GM21529 (cell line): ENCODE measurements at regions not wholly inside any gene's neighbourhood (a gene's known extent, or its start where the extent isn't known, plus 50 kb on each side); places are given as distances from the start of the nearest gene placed in this dataset.
A peak's percentile ranks its signal among the peaks of the same experiment; 100 is the strongest.

ENCODE experiments used
- ATAC-seq: cut with Tn5 transposase; IDR thresholded peaks from one replicate; pipeline ENCODE4 v1.9.1; 2021; ENCODE audit not compliant: unreplicated experiment

DNA sequence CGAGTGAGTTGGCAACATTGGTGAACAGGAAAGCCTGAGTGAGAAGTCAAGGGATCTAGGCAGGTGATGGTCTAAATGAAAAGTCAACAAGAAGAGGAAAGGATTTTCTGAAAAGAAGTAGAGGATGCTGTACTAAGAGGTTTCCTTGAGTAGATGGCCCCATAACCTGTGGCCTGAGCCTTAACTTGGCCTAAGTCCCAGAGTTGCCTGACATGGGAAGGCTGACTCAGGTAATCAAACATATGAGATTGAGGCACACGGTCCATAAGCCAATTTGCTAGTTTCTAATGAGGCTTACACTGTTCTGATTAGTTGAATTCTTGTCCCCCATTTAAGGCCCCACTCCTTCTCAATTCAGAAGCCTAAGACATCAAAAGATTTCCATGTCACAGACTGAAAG is 262.5 kb upstream of the LMCD1 start:
- no peak for ATAC-seq

DNA sequence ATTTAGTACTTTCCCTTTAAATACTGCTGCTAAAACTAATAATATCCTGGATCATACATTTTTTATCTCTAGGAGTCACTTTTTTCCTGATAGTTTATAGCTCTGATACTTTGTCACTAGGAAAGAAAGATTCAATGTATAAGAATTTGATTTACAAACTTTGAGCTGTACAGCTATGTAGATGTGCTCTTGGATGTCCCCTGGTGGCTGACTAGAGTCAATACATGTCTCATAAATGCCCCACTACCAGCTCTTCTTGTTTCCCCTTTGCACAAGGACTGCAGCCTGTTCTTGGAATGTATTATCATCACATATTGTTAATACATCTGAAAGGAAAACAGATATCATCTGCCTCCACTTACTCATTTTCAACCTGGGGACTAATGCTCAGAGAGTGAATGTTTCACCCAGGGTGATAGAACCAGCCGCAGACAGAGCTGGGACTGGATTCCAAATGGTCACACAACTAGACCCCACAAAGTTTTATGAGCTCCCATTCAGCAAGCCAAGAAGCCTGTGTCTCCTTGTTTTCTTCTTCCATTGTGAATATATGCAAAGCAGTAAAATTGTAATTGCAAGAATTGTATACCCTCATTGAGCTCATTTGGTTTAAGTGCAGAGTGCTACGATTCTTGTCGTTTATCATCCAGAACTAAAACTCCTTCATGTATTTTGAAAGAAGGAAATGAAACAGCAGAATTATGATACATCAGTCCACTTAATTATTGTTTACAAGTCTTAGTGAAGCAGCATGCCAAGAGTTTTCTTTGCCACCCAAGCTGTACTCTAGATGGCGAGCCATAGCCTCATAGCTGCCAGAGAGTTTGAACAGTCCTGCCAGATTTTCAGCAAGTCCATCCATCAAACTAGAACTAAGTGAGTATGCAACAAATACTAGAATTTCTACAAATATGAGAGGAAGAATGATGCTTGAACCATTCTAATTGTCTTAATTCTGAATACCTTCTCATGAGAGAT is 261.6 kb upstream of the LMCD1 start:
- ATAC-seq = peak; percentile 99

DNA sequence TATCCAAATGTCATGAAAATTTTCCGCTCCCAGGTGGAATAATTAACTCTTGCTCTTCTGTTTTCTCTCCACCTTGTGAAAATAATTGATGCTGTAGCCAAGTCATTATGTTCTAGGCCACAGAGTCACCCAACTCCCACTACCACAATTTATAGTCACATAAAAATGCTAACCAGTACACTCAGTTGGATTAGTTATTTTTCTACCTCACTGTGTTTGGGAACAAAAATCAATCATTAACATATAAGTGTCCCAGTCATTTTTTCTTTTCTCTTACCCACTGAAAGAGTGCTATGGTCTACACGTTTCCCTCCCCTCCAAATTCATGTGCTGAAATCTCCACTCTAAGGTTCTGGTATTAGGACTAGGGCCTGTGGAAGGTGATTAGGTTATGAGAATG is 255.6 kb upstream of the LMCD1 start:
- no peak for ATAC-seq

DNA sequence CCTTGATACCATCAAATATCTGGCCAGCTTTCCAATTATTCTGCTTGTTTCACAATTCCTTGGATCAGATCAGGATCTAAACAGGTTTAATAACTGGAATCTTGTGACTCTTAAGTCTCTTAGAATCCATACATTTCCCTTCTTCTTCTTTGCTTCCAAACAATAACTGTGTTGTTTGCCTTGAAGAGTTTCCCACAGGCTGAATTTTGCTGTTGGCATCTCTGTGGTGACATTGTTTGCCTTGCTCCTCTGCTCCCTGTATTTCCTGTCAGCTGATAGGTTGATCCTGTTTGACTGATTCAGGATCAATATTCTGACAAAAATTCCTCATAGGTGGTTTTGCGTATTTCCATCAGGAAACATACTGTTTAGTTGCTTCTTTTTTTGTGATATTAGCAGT is 248.4 kb upstream of the LMCD1 start:
- no peak for ATAC-seq

DNA sequence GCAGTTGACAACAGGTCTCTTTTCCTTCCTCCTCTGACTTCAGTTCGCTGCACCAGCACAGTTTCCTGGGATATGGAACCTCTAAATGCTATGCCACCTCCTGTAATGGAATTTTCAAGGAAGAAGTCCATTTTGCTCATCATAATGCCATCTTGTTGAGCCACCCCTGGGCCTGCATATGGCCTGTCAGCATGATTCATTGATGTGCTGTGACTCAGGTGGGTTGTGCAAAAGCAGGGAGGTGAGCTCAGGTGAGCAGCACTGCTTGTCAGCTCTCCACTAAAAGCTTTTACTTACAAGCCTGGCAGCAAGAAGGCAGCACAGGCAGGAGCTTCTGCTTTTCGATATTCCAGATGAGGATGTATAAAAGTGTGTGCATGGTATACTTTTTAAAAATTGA is 247.1 kb upstream of the LMCD1 start:
- ATAC-seq = no peak

DNA sequence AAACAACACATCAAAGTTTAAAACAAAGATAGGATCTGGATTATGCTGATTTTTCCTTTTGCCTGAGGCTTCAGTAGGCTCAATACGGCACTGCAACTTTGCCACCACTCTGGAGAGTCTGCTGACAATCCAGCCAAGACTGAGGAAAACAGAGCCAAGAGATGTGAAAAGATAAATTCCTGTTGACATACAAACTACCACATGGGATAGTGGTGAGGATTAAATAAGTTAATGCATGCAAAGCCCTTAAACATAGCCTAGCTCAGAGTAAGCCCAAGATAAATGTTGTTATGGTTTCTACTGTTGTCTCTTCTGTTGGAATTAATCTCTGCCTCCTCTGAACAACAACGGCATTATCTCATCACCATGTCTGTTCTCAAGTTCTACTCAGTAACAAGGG is 245.9 kb upstream of the LMCD1 start:
- ATAC-seq = no peak

DNA sequence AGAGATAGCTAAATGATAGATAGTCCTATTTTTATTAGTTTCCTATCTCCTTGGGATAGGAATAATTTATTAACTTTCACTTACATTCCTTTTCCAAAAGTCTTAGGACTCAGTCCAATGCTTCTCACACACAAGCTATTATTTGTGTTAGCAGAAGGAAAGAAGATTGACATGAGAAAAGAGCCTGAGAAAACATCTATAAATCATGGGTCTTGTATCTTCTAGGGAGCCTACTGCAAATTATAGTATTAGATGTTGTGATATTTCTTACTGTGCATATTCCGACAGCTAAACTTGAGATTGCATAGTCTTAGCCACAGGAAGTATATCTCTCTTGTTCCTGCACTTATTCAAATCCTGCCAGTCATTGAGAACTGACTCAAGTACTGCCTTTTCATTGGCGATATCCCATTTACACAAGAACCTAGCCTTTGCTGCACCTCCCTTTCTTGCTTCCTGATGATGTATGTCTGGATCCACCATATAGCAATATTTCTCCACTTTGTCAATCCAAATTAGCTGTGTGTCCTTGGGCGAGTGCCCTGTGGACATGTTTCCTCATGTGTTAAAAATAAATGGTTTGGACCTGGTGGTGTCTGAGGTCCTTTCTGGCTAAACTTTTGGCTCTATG is 245.1 kb upstream of the LMCD1 start:
- no peak for ATAC-seq

DNA sequence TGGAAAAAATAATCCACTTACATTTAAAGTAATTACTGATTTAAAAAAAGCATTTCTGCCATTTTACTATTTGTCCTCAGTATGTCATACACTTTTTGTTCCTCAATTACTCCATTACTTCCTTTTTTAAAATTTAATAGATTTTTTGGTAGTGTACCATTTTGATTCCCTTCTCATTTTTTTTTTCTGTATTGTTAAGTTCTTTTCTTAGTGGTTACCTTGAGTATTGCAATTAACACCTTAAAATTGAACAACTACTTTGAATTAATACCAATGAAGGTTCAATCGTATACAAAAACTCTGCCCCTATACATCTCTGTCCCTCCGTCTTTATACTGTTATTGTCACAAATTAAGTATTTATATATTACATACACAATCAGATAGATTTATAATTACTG is 240.6 kb upstream of the LMCD1 start:
- no peak for ATAC-seq

DNA sequence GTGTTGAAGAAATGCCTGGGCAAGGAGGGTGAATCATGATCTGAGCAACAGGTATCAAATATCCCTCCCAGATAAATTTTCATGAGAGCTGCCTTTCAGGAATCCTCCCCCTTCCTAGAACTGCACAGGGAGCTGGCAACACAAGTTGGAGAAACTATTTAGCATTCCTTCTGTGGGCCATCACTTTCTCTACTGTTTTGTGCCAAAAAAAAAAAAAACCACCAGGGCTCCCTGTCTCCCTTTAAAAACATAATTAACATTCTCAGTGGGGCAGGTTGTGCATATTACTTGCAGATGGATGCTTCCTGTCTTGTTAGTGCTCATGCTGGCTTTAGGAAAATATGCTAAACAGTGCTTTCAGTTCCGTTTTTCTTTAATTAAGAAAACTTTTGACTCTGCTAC is 234.9 kb upstream of the LMCD1 start:
- ATAC-seq = no peak

DNA sequence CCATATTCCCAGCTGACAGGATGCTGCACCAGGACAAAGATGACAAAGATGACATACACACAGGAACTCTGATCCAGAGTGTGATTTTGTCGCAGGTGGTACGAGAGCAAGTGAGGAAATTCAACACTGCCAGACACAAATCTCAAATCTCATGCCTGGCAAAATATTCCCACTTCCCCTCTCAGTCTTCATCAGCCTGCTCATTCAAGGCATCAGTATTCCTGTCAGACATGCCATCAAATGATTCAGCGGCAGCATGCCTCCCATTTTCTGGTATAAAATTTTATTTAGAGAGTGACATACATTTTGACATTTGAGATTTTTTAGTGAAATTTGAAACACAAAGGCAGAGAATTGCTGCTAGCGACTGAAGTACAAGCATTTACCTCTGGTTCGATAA is 228.1 kb upstream of the LMCD1 start:
- no peak for ATAC-seq

DNA sequence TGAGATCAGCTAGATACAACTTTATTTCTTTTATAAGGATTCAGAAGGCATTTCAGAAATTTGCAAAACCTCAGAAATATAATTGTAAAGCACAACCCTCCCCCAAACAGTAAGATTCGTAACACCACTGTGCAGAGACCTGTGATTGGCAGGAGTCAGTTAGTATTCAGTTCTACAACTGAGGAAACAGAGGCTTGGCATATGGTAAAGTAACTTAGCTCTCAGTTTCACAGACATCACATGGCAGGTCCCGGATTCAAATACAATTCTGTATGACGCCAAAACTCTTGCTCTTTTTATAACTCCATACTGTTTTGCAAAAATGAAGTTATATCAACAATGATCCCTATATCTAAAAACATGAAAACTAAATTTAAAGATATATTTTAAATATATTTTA is 225.6 kb upstream of the LMCD1 start:
- no peak for ATAC-seq

DNA sequence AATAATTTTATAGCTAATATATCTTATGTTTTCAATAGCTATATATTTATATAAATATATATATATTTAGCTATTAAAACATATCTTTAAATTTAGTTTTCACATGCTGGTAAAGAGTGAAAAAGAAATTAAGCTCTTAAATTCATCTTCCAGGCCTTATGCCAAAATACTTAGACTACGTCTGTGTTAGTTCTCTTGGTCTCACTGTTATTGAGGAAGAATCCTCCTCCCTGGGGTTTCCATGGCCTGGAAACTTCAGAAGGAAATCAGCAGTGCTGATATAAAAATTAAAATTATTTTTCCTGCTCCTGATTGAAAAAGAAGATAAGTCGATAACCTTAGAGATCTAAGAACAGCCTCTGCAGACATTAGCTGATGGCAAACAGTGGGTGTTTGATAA is 225.1 kb upstream of the LMCD1 start:
- no peak for ATAC-seq

DNA sequence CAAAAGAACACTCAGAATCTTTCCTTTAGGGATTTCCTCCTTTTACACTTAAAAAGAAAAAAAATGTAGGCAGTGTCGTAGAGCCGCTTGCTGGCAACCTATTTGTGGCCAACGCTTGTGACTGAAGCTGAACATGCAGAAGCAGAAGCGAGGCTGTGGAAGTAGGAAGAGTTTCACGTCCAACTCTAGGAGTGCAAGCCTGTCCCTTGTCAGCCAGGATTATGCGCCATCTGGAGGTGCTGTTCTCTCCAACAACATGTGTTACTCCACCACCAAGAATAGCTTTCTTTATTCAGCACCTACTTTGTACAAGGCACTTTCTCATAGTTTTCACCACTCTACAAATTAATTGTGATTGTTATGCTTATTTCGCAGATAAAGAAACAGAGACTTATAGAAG is 223.2 kb upstream of the LMCD1 start:
- no peak for ATAC-seq

DNA sequence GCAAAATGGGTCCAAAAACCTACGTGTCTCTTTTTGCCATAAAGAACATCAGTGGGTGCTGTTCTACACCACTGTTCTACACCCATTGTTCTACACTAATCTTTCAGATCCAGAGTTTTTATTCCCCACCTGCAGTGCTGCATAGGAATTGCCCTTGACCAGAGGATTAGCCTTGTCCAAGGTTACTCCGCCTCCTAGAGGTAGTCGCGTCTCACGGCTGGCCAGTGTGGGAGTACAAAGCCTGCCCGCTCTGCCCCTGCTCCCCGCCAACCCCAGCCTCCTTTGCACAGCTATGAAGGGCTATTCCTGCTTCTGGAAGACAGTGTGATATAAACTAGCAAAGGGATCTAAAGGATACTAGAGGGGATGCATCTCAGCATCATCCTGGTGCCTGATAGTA is 222.1 kb upstream of the LMCD1 start:
- ATAC-seq = no peak

DNA sequence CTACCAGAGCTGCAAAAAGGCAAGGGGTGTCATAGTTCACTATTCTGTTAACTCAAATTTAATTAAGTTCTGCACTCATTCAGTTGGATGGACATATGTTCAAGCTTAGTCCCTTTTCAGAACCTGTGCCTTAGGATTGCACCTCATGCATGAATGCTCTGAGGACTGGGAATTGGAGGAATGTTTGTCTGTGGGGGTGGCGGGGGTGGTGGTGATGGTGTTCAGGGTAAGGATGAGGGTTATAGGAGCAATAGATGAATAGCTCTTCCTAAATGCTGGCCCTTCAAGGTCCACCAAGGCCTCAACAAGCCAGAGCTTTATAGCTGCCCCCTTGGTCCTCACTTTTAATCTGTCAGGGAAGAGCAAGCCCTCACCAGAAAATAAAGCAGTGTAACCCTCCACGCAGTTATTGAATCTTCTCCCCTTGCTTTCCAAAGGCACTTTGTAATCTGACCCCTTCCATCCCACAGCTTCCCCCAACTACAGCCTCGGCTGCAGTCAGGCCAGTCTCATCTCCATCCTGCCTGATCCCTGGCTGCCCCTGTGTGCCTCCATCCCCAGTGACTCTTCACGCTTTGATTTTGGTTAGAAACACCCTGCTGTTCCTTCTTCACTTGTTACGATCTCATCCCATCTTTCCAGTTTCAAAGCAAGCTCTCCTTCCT is 221.6 kb upstream of the LMCD1 start:
- no peak for ATAC-seq

DNA sequence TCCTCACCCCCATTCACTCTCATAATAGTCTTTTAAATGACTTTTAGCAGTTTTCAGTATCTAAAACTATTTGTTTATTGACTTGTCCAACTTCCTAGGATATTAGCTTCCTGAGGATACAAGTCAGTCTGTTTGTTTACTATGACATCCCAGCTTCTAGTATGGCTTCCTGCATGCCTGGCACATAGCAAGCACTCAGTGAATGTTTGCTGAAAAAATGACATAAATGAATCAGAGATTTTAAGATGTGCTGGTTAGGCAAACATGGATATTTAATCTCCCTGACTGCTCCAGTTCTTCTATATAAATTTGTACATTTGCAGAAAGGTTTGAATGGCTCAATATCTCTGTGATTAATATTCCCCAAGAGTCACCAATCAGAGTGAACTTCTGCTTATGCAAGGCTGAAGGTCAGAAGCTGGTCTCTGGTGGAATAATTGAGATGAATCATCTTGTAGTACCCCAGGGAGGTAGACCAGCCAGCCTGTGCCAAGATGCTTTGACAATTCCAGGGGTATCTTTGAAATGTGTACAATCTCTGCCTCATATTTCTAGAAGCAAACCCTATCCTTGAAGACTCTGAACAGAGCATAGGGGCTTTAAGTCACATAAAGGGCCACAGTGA is 219.0 kb upstream of the LMCD1 start:
- ATAC-seq = no peak

DNA sequence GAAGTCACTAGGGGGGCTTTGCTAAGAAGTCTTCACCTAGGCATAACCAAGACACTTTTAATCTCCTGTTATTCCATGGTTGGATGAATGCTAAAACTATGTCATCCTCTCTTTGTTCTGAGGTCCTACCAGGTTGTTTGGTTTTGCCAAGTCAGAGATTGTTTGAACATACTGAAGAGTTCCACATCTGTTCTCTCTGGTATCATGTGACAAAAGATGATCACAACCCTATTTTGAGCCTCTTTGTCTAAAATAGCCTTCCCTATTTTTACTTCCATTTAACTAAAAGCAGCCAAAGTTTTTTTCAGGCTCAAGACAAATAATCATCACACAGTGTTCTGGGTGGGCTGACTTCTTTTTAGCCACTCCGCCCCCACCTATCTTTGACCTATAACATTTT is 218.4 kb upstream of the LMCD1 start:
- no peak for ATAC-seq

DNA sequence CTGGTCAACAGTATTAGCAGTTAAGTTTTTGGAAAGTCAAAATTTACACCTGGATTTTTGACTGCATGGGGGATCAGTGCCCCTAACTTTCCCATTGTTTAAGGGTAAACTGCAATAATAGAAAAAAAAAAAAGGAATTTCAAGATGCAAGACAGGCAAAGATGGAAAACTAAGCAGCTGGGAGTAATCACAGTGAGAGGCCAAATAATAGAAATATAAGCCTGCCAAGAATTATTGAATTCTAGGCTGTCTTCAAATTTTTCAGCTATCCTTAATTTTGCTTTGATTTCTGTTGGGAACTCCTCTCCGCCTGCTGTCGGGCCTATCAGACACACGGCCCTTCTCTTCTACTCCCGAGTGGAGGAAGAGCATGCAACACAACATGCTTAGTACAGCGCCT is 215.5 kb upstream of the LMCD1 start:
- ATAC-seq = no peak

DNA sequence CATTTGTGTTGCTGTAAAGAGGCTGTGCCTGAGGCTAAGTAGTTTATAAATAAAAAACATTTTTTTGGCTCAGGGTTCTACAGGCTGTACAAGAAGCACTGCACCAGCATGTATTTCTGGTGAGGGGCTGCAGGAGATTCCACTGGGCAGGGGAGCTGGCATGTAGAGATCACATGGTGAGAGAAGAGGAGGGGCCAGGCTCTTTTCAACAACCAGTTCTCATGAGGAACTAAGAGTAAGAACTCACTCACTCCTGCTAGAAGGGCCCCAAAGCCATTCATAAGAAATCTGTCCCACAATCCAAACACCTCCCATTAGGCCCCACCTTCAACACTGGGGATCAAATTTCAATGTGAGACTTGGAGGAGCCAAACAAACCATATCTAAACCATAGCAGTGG is 214.9 kb upstream of the LMCD1 start:
- ATAC-seq = no peak

DNA sequence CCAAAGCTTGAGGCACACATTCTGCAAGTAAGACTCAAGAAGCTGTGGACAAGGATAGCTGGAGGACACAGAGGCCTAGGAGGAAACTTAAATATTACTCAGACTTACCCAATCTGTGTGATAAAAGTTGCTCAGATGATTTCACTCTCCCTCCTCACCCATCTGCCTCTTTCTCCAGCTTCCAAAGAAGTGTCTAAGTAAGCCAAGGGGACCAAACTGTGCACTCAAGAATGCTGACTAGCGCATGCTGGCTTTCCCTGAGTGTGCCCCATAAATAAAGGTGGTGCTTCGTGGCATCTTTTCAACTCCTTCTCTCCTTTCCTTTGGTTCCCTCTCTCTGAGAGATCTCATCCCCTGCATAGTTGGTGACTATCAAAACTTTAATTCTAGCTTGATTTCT is 211.0 kb upstream of the LMCD1 start:
- no peak for ATAC-seq

DNA sequence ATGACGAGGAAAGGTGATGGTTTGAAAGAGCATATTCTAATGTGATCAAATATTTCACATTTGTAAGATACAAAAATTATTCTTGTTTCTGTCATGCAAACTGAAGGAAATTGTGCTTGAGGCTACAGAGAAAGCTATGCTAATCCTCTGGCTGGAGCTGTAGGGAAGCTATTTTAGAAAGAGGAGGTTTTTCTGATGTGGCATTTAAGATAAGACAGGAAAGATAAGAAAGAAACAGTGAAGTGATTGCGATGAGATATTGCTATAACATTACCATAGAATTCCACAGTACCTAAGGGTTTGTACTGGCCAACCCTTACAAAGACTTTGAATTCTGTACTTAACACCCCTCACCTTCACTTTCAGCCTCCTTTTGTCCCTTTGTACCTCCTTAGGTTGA is 205.2 kb upstream of the LMCD1 start:
- no peak for ATAC-seq
